HepG2 (cell line): ENCODE measurements at regions not wholly inside any gene's neighbourhood (a gene's known extent, or its start where the extent isn't known, plus 50 kb on each side); places are given as distances from the start of the nearest gene placed in this dataset.

Source experiments
- ATAC-seq: fragments of 200-7000 bp; cut with Tn5 transposase; 3 replicates; pipeline ENCODE4 v1.9.1; 2020; ENCODE audit warnings: mild to moderate bottlenecking, moderate library complexity
- BruUV-seq: library from RNA; stranded (reverse); fragments of 400-500 nt; replicated peaks from 2 replicates; lab custom pipeline; 2021; lab: Mats Ljungman, UMichigan
- CTCF ChIA-PET: fragments of 300-600 bp; formaldehyde crosslinking; extraction: SDS; loops from one replicate; lab custom pipeline; 2021; ENCODE audit warnings: low total read pairs, inconsistent platforms, low intra/inter-chr PET ratio; lab: Yijun Ruan, JAX
- POLR2A ChIA-PET: fragments of 350-600 bp; sonication (Branson Sonifier 250); formaldehyde crosslinking; loops from one replicate; lab custom pipeline; 2020; ENCODE audit warnings: antibody characterized with exemption, inconsistent platforms; lab: Yijun Ruan, JAX
- DNase-seq: peaks from one replicate; pipeline ENCODE4 v3.0.0-alpha.2; 2015; ENCODE audit warnings: low spot score
- FAIRE-seq: peaks from 3 replicates; lab custom pipeline; 2011; peaks lifted over from hg19 to GRCh38; lab: Jason Lieb, UNC
- H2AFZ ChIP-seq: one replicate; pipeline ENCODE4 v1.6.1; 2011; ENCODE audit warnings: low read length, inconsistent platforms
- H3K27ac ChIP-seq: fragments of 300-600 bp; 3 replicates; pipeline ENCODE4 v1.8.0; 2011; ENCODE audit warnings: mixed run types, mild to moderate bottlenecking, mixed read lengths, low read length, inconsistent platforms; ENCODE audit not compliant: insufficient read depth; ENCODE audit errors: extremely low read length
- H3K27me3 ChIP-seq, 2 experiments: fragments of 200-600 bp in 1 of 2; 2 replicates in 1 of 2; 3 replicates in 1 of 2; pipeline versions ENCODE4 v1.6.0 to v1.8.0; 2011; ENCODE audit warnings: low read length in 2 of 2, mild to moderate bottlenecking in 2 of 2, moderate library complexity in 2 of 2, inconsistent platforms in 1 of 2; ENCODE audit not compliant: insufficient read depth in 2 of 2, control insufficient read depth in 1 of 2
- H3K36me3 ChIP-seq, 2 experiments: fragments of 200-600 bp in 1 of 2; replicated peaks in 1 of 2; 2 replicates in 1 of 2; 3 replicates in 1 of 2; pipeline versions ENCODE4 v1.5.1 to v1.8.0; 2011; ENCODE audit warnings: low read length in 2 of 2, inconsistent platforms in 1 of 2; ENCODE audit not compliant: insufficient read depth in 2 of 2, control insufficient read depth in 1 of 2
- H3K4me1 ChIP-seq: 2 replicates; pipeline ENCODE4 v1.5.1; 2012; ENCODE audit warnings: low read length, inconsistent platforms; ENCODE audit not compliant: insufficient read depth
- H3K4me2 ChIP-seq: 2 replicates; pipeline ENCODE4 v1.6.0; 2011; ENCODE audit warnings: low read depth, low read length, inconsistent platforms
- H3K4me3 ChIP-seq, 3 experiments: fragments of 200-600 bp in 1 of 3; sonication (generic), shearing (Covaris generic) in 1 of 3; replicated peaks in 1 of 3; 2 replicates each; pipeline ENCODE4 v1.5.1; 2011 to 2016; ENCODE audit warnings: low read length in 3 of 3, inconsistent platforms in 2 of 3, low read depth in 2 of 3, mild to moderate bottlenecking in 2 of 3, control low read depth in 1 of 3, mixed read lengths in 1 of 3; ENCODE audit not compliant: insufficient read depth in 1 of 3
- H3K79me2 ChIP-seq: one replicate; pipeline ENCODE4 v1.6.1; 2011; ENCODE audit warnings: low read length, inconsistent platforms; ENCODE audit not compliant: insufficient read depth
- H3K9ac ChIP-seq: 2 replicates; pipeline ENCODE4 v1.6.0; 2011; ENCODE audit warnings: mild to moderate bottlenecking, low read depth, low read length, inconsistent platforms; ENCODE audit not compliant: insufficient read depth
- H3K9me3 ChIP-seq: 2 replicates; pipeline ENCODE4 v1.5.1; 2012; ENCODE audit warnings: mild to moderate bottlenecking, low read length
- H4K20me1 ChIP-seq: 2 replicates; pipeline ENCODE4 v1.6.0; 2011; ENCODE audit warnings: inconsistent platforms, mild to moderate bottlenecking, low read length, moderate library complexity; ENCODE audit not compliant: insufficient read depth
- E2F1 ChIP-seq: sonication (generic); formaldehyde crosslinking; IDR thresholded peaks from 2 replicates; pipeline ENCODE4 v1.5.0; 2020; ENCODE audit warnings: missing genetic modification reagents
- EEA1 ChIP-seq: sonication (generic); formaldehyde crosslinking; IDR thresholded peaks from 2 replicates; pipeline ENCODE4 v1.5.1; 2020; ENCODE audit warnings: mild to moderate bottlenecking, missing genetic modification reagents, borderline replicate concordance
- HOXA5 ChIP-seq: sonication (generic); formaldehyde crosslinking; IDR thresholded peaks from 2 replicates; pipeline ENCODE4 v1.4.0; 2020; ENCODE audit warnings: missing genetic modification reagents
- HOXA9 ChIP-seq: sonication (generic); formaldehyde crosslinking; IDR thresholded peaks from 2 replicates; pipeline ENCODE4 v1.8.1; 2022; ENCODE audit warnings: missing genetic modification reagents, mild to moderate bottlenecking, moderate library complexity, borderline replicate concordance
- JUN ChIP-seq: sonication (generic); formaldehyde crosslinking; IDR thresholded peaks from 2 replicates; pipeline ENCODE4 v1.4.0; 2020; ENCODE audit warnings: mild to moderate bottlenecking, missing genetic modification reagents
- MED13 ChIP-seq: sonication (generic); formaldehyde crosslinking; IDR thresholded peaks from 2 replicates; pipeline ENCODE4 v1.5.0; 2020; ENCODE audit warnings: missing genetic modification reagents
- NBN ChIP-seq: fragments of 450-650 bp; conservative IDR thresholded peaks from 2 replicates; pipeline ENCODE4 v1.6.1; 2017
- RBAK ChIP-seq: sonication (generic); formaldehyde crosslinking; IDR thresholded peaks from 2 replicates; pipeline ENCODE4 v1.5.1; 2020; ENCODE audit warnings: mild to moderate bottlenecking, missing genetic modification reagents
- SP1 ChIP-seq, 2 experiments: fragments of 450-650 bp in 1 of 2; sonication (generic) in 1 of 2; formaldehyde crosslinking in 1 of 2; IDR thresholded peaks; 2 replicates each; pipeline versions ENCODE4 v1.4.0 to v1.6.1; 2016 to 2020; ENCODE audit warnings: missing genetic modification reagents in 1 of 2
- SRSF9 ChIP-seq: fragments of 200-400 bp; formaldehyde crosslinking; IDR thresholded peaks from 2 replicates; pipeline ENCODE4 v1.6.1; 2018; ENCODE audit warnings: borderline replicate concordance, mild to moderate bottlenecking, low read depth, low read length; ENCODE audit not compliant: insufficient read depth, poor library complexity, severe bottlenecking
- U2AF1 ChIP-seq: fragments of 200-400 bp; formaldehyde crosslinking; optimal IDR thresholded peaks from 2 replicates; pipeline ENCODE3; 2017; ENCODE audit warnings: mild to moderate bottlenecking, low read depth, low read length
- ZBTB26 ChIP-seq: IDR thresholded peaks from 2 replicates; pipeline ENCODE4 v1.6.1; 2016; ENCODE audit warnings: missing compliant biosample characterization, missing genetic modification reagents, borderline replicate concordance
- ZC3H4 ChIP-seq: sonication (generic); formaldehyde crosslinking; IDR thresholded peaks from 2 replicates; pipeline ENCODE4 v1.4.0; 2020; ENCODE audit warnings: missing genetic modification reagents, borderline replicate concordance
- ZNF234 ChIP-seq: sonication (generic); formaldehyde crosslinking; conservative IDR thresholded peaks from 2 replicates; pipeline ENCODE4 v1.5.1; 2020; ENCODE audit warnings: mild to moderate bottlenecking, missing genetic modification reagents
- ZNF235 ChIP-seq: sonication (generic); formaldehyde crosslinking; IDR thresholded peaks from 2 replicates; pipeline ENCODE4 v1.8.1; 2023; ENCODE audit warnings: mild to moderate bottlenecking, missing genetic modification reagents, borderline replicate concordance
- ZNF878 ChIP-seq: sonication (generic); formaldehyde crosslinking; IDR thresholded peaks from 2 replicates; pipeline ENCODE4 v1.8.1; 2023; ENCODE audit warnings: mild to moderate bottlenecking, missing genetic modification reagents, moderate library complexity
- WGBS: methylation state at CpG from one replicate; pipeline ENCODE4 v1.1.6; 2017; ENCODE audit warnings: low lambda C conversion rate; 5-methylcytosine and 5-hydroxymethylcytosine counted together
- in situ Hi-C: cut with HindIII; loops from 2 replicates; pipeline ENCODE4 v1.10.0; 2017; ENCODE audit warnings: low pct_unique_long_range_greater_than_20kb; ENCODE audit not compliant: extremely low pct_ligation_motif_present
- intact Hi-C: fragments of 100-400 bp; cut with micrococcal nuclease; formaldehyde crosslinking; loops from one replicate; pipeline ENCODE4 v1.10.0; 2022; ENCODE audit not compliant: unreplicated experiment

GRCh38 chr2:239862613-239863012 lies 162.5 kb downstream of the NDUFA10 start (continued):
- TF ChIP-seq ZBTB26 (CRISPR knock-in tag) (no peak), E2F1 (CRISPR knock-in tag) (no peak), ZC3H4 (CRISPR knock-in tag) (no peak), SP1 (IDR thresholded peaks at IDR 0.05) (no peak), SP1 (CRISPR knock-in tag; IDR thresholded peaks at IDR 0.05) (no peak), U2AF1 (no peak), HOXA9 (CRISPR knock-in tag) (no peak), JUN (no peak)
- TF ChIP-seq, all 625 proteins: peak for 0

- BruUV-seq = no TSS peak
- intact Hi-C loops = no loop called here
- CTCF ChIA-PET = no interaction called here
These were observed 167.0 kb downstream of the NDUFA10 start for GRCh38 chr2:239858179-239858578.

More at GRCh38 chr2:239858179-239858578, 167.0 kb downstream of the NDUFA10 start:
- Histone ChIP-seq H4K20me1 (no peaks in the 10 kb centered on the region), H3K4me1 (0 out of 2 replicates have a peak, but pooled peaks cover 6% of the 10 kb centered on the region), H3K9me3 (no peaks in the 10 kb centered on the region), H3K4me3 (no peak overlapping the region), H3K79me2 (no peaks in the 10 kb centered on the region), H2AFZ (no peak overlapping the region), H3K9ac (no peak overlapping the region), H3K27me3 (peaks cover 1 to 17% of the 10 kb centered on the region in 2 experiments; a peak in 2 of 5 replicates), H3K27ac (no peak overlapping the region), H3K36me3 (no peaks in the 10 kb centered on the region), H3K4me2 (no peak overlapping the region)
- no peak for DNase-seq
- POLR2A ChIA-PET = no interaction called here
- 7% methylated on average over 5 of the region's 5 CpGs for WGBS
- ATAC-seq = no peak
- no peak for FAIRE-seq
- no peak for TF ChIP-seq HOXA5 (CRISPR knock-in tag)
- TF ChIP-seq ZNF235 (CRISPR knock-in tag) = no peak
- no peak for TF ChIP-seq ZNF878 (CRISPR knock-in tag)
- no peak for TF ChIP-seq ZNF234 (CRISPR knock-in tag)
- TF ChIP-seq NBN = no peak
- no peak for TF ChIP-seq MED13 (CRISPR knock-in tag)
- TF ChIP-seq SRSF9 = no peak
- no peak for TF ChIP-seq EEA1 (CRISPR knock-in tag)
- no peak for TF ChIP-seq RBAK (CRISPR knock-in tag)
- in situ Hi-C loops = no loop called here
